Central memory CD4-positive, alpha-beta T cell (primary cell): ENCODE measurements at regions not wholly inside any gene's neighbourhood (a gene's known extent, or its start where the extent isn't known, plus 50 kb on each side); places are given as distances from the start of the nearest gene placed in this dataset.

Source experiments
- DNase-seq: peaks from one replicate; pipeline ENCODE4 v3.0.0; 2022

DNA sequence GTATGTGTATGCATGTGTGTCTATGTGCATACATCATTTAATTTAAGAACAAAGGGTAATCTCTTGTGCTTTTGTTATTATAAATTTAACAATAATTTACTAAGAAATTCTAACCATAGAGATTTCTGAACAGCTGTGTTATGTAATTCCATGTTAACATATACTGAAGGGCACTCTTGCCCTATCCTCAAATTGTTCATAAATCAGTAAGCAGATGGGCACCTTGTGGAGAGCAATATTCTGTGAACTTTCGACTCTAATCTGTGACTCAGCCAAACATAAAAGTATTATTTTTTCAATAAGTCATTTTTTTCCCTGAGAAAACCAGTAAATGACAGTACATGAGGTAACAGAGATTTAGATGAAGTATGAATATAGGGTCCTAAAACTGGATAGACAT lies 938.3 kb upstream of the CRIM1 start:
- no peak for DNase-seq

- DNase-seq: no peak
These were observed 939.0 kb upstream of the CRIM1 start for GRCh38 chr2:35416391-35417140.

DNA sequence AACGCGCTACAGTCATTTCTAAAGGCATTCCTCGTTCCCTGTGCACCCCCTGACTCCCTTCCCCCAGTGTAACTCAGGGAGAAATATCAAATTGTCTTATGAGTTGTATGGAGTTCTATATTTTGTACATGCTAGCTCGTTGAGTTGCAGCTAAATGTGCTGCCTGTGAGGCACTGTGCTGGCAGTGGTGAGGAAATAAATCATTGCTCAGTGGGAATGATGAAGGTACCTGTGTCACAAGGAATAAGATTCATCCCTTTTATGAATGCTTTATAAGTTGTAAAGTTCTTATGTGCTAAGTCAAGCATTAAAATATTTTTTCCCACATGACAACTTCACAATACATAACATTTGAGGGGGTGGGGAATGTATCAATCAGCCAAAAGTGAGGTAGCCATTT lies 939.6 kb upstream of the CRIM1 start:
- no peak for DNase-seq

- no peak for DNase-seq
These were observed 940.3 kb upstream of the CRIM1 start for GRCh38 chr2:35415282-35415681.

DNA sequence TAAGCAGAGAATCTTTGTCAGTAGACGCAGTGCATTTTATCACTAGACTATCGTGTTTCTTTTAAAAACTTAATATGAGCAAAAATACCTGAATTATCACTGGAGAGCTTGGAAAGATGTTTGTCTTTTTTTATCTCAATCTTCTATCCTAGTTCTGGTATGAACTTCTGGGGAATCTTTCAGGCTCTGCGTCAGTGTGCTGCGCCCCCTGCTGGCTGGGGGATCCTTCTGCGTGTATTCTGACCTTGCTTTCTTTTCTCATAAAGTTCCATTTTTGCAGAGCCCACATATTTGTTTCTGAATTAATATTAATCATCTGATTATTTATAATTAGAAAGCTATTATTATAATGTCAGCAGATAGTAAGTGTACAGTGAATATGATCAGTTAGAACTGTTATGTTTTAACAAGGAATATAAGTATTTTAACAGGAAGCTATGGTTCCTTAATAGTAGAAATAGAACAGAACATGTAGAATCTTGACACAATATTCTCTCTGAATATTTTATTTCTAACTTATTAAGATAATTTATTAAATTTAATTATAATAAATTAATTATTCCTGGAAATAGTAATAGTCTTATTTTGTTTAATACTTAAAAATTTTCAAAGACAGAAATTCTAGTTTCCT lies 945.0 kb upstream of the CRIM1 start:
- DNase-seq: no peak

DNA sequence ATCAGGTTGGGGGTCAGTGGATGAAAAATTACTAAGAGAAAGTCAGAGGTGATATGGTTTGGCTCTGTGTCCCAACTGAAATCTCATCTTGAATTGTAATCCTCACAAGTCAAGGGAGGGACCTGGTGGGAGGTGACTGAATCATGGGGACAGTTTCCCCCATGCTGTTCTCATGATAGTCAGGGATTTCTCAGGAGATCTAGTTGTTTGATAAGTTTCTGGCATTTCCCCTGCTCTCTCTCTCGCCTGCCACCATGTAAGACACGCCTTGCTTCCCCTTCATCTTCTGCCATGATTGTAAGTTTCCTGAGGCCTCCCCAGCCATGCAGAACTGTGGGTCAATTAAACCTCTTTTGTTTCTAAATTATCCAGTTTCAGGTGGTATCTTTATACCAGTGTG lies 945.8 kb upstream of the CRIM1 start:
- no peak for DNase-seq

- DNase-seq: no peak
These were observed 947.3 kb upstream of the CRIM1 start for GRCh38 chr2:35408320-35408719.

- DNase-seq: no peak
These were observed 963.7 kb upstream of the CRIM1 start for GRCh38 chr2:35391736-35392442.

DNA sequence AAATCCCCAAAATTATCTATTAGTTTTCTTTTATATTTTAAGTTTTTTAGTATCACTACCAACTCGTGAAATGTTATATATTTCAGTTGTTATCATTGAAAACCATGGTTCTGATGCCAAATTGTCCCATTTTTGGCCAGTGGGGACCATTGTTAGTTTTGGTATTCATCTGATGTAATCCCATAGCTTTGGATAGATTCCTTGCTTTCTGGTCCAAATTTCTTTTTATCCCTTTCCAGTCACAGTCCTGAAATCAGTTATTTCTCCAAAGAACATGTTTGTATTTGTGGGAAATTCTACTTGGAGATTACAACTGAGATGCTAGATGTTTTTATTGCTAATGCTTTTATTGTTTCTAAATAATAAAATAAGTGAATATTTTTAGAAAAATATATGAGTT lies 976.8 kb upstream of the CRIM1 start:
- DNase-seq: no peak

- DNase-seq: no peak
These were observed 980.7 kb upstream of the CRIM1 start for GRCh38 chr2:35374845-35375244.

GRCh38 chr2:35365859-35366258 lies 989.7 kb upstream of the CRIM1 start:
- DNase-seq: no peak

DNA sequence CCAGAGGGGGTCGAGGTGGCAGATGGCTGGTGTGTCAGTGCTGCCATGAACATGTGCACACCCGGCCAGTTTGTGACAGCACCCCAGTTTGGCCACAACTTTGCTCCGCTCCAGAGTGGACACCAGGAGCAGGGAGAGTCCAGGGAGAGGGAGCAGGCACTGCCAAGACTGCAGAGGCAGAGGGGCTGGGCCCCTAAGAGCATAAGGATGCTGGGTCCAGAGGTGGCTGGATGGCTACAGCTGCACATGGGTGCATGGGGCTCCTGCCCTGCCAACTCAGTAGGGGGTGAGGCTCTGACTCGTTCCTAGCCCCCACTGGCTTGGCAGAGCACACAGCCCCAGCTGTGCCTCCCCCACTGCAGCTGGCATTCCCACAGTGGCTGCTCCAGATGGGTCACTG lies 999.2 kb upstream of the CRIM1 start:
- DNase-seq: no peak

GRCh38 chr2:35355056-35355455 lies 1000.5 kb upstream of the CRIM1 start:
- DNase-seq: no peak

GRCh38 chr2:35347561-35347960 lies 1008.0 kb upstream of the CRIM1 start:
- DNase-seq: no peak

DNA sequence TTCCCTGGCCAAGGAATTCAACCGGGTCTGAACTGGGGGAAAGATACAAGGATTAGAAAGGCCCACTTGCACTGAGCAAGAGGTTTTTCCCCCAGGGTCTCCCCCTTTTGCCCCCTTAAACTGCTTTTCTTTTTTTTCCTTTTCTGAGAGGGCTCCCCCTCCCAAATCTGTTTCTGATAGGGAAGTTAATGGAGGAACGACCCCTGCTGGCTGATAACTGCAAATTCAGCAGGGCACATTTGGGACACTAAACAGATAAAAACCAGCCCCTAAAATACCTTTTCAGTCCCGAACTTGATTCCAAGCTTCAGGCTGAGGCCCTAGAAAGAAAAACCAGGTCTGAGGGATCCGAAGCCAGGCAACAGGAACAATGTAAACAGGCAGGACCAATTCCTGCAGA lies 1012.4 kb upstream of the CRIM1 start:
- DNase-seq: no peak

GRCh38 chr2:35339211-35339610 lies 1016.4 kb upstream of the CRIM1 start:
- no peak for DNase-seq

GRCh38 chr2:35337922-35338321 lies 1017.7 kb upstream of the CRIM1 start:
- DNase-seq: no peak

GRCh38 chr2:35314049-35314448 lies 1041.5 kb upstream of the CRIM1 start:
- no peak for DNase-seq

- DNase-seq: no peak
These were observed 1054.2 kb upstream of the CRIM1 start for GRCh38 chr2:35301369-35301768.

- DNase-seq: no peak
These were observed 1057.1 kb upstream of the CRIM1 start for GRCh38 chr2:35298493-35298892.

- DNase-seq: no peak
These were observed 1058.2 kb upstream of the CRIM1 start for GRCh38 chr2:35297403-35297802.

DNA sequence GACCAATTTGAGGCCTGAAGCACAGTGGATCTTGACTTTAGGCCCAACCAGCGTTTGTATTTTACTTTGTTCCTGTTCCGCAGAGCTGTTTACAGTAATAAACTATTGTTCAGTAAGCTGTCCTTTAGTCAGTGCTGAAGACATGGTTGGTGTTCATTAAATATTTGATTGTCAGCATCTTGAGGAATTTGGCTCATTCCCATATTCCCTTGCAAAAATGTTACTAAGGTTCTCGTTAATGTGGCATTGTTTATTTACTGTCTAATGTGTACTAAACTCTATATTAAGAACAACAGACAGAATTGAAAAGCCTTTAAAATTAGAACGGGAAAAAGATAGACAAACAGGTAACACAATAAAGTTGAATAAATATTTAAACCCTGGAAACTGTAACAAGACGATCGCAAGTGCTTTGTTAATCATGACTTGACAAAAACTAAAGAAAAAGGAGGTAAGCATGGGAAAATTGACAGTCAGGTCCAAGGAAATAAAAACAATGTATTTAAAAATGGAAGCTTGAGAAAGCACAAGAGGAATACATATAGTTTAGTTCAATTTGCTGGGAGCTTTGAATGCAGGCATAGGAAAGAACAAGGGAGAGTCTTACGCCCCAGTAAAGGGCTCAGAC lies 1060.8 kb upstream of the CRIM1 start:
- DNase-seq: no peak

DNA sequence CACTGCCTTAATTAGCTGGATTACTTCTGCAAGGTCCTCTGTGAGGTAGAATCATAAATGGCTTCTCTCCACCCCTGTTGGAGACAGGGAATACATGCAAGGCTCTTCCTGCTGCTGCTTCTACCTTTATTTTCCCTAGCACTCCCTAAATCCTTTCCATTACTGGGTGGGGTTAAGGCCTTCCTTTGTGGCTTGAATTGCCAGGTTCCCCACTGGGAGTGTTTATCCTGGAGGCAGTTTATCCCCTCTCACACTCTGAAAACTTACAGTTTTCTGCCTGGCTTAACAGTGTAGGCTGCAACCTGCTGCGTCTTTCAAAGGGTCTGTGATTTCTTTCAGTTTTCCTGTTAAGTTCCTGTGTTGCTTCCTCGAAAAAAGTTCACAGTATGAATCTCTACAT lies 1062.3 kb upstream of the CRIM1 start:
- DNase-seq: no peak

DNA sequence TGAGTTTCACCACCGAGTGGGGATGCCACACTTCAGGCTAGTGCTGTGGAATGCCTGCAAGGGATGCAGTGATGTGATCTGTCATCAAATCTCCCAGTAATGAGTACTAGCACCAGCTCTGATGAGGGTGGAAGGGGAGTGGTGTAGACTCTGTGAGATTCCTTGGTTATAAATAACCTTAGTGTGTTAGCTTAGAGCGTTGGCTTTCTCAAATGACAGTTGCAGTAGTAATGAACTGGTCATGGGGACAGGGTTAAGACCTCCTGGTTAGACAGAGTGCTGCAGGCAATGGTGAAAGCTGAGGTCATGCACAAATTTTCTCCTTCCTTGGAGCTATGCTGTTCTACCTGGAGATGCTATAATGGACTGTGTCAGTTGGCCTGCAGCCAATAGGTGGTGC lies 1063.4 kb upstream of the CRIM1 start:
- no peak for DNase-seq
